ENCODE measurements at regions not wholly inside any gene's neighbourhood (a gene's known extent, or its start where the extent isn't known, plus 50 kb on each side); places are given as distances from the start of the nearest gene placed in this dataset.

DNA sequence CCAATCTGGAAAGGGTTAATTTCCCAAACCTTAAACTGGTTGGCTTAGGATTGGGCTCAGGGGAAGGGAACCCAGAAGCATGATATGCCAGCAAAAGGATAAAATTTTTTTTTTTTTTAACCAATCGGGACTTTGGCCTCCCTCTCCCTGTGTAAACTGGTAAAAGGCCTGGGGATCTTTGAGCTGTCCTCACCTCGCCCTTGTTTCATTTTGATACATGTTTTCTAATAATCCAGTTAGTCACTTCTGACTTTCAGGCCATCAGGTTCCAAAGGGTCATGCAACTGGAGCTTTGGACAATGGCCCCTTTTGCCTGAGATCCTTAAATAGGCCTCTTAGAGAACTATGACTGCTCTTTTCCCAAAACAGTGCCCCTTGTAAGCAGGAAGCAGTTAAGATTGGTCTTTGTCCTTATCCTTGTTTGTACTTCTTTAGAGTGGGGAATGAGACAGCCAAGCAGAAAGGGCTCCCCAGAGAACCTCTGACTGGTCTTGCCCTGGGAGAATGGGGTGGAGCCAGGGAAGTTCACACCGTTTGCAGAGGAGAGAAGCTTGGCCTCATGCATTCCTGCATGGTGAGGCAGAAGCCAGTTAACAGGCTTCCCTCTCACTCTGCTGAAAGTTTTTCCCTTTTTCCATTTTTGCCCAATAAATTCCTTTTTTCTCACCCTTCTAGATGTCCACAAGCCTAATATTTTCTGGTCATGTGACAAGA lies 424.2 kb upstream of the CNTNAP2 start:
- TF ChIP-seq, protein P1, sequence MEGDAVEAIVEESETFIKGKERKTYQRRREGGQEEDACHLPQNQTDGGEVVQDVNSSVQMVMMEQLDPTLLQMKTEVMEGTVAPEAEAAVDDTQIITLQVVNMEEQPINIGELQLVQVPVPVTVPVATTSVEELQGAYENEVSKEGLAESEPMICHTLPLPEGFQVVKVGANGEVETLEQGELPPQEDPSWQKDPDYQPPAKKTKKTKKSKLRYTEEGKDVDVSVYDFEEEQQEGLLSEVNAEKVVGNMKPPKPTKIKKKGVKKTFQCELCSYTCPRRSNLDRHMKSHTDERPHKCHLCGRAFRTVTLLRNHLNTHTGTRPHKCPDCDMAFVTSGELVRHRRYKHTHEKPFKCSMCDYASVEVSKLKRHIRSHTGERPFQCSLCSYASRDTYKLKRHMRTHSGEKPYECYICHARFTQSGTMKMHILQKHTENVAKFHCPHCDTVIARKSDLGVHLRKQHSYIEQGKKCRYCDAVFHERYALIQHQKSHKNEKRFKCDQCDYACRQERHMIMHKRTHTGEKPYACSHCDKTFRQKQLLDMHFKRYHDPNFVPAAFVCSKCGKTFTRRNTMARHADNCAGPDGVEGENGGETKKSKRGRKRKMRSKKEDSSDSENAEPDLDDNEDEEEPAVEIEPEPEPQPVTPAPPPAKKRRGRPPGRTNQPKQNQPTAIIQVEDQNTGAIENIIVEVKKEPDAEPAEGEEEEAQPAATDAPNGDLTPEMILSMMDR (IDR thresholded peaks at IDR 0.05), result no peak
- TF ChIP-seq POLR2A (IDR thresholded peaks at IDR 0.05), result no peak
